GM19035 (cell line): ENCODE measurements at regions not wholly inside any gene's neighbourhood (a gene's known extent, or its start where the extent isn't known, plus 50 kb on each side); places are given as distances from the start of the nearest gene placed in this dataset.

Source experiments
- ATAC-seq: cut with Tn5 transposase; IDR thresholded peaks from one replicate; pipeline ENCODE4 v1.9.1; 2021; ENCODE audit not compliant: unreplicated experiment

GRCh38 chr14:65185829-65186228 lies 83.5 kb upstream of the MAX start:
- ATAC-seq = no peak

- ATAC-seq = no peak
Measured at GRCh38 chr14:65186951-65187350, 84.6 kb upstream of the MAX start.

GRCh38 chr14:65187421-65188049 lies 85.2 kb upstream of the MAX start:
- no peak for ATAC-seq

- no peak for ATAC-seq
Measured at GRCh38 chr14:65190312-65190711, 88.0 kb upstream of the MAX start.

GRCh38 chr14:65191716-65192115 lies 89.4 kb upstream of the MAX start:
- no peak for ATAC-seq

- no peak for ATAC-seq
Measured at GRCh38 chr14:65192686-65193085, 90.4 kb upstream of the MAX start.

GRCh38 chr14:65193916-65194590 lies 91.7 kb upstream of the MAX start:
- no peak for ATAC-seq

- ATAC-seq = peak; percentile 93
Measured at GRCh38 chr14:65195042-65195719, 92.9 kb upstream of the MAX start.

- no peak for ATAC-seq
Measured at GRCh38 chr14:65198346-65198745, 96.0 kb upstream of the MAX start.

- ATAC-seq = no peak
Measured at GRCh38 chr14:65200454-65200853, 98.1 kb upstream of the MAX start.

GRCh38 chr14:65203574-65203973 lies 101.3 kb upstream of the MAX start:
- ATAC-seq = no peak

- no peak for ATAC-seq
Measured at GRCh38 chr14:65204056-65204455, 101.7 kb upstream of the MAX start.

GRCh38 chr14:65206078-65206447 lies 103.7 kb upstream of the MAX start:
- no peak for ATAC-seq

GRCh38 chr14:65206448-65207096 lies 104.3 kb upstream of the MAX start:
- peak; percentile 71 for ATAC-seq

- no peak for ATAC-seq
Measured at GRCh38 chr14:65208548-65208947, 106.2 kb upstream of the MAX start.

GRCh38 chr14:65210118-65210821 lies 108.0 kb upstream of the MAX start:
- ATAC-seq = no peak

- no peak for ATAC-seq
Measured at GRCh38 chr14:65210822-65211182, 108.5 kb upstream of the MAX start.

- no peak for ATAC-seq
Measured at GRCh38 chr14:65211341-65211987, 109.1 kb upstream of the MAX start.

GRCh38 chr14:65213316-65213715 lies 111.0 kb upstream of the MAX start:
- no peak for ATAC-seq

GRCh38 chr14:65214741-65215140 lies 112.4 kb upstream of the MAX start:
- ATAC-seq = no peak

GRCh38 chr14:65219353-65219752 lies 117.0 kb upstream of the MAX start:
- ATAC-seq = no peak
